SU-DHL-6 (cell line): ENCODE measurements at regions not wholly inside any gene's neighbourhood (a gene's known extent, or its start where the extent isn't known, plus 50 kb on each side); places are given as distances from the start of the nearest gene placed in this dataset.

Experiments
- CTCF ChIP-seq: fragments of 200-600 bp; sonication (generic); IDR thresholded peaks from one replicate; pipeline ENCODE4 v1.5.1; 2017; ENCODE audit warnings: antibody characterized with exemption, mild to moderate bottlenecking, low read length, moderate library complexity; ENCODE audit not compliant: insufficient read depth, poor library complexity, severe bottlenecking
- EZH2phosphoT487 ChIP-seq: fragments of 200-600 bp; sonication (generic), shearing (Covaris generic); conservative IDR thresholded peaks from 2 replicates; pipeline ENCODE4 v1.6.1; 2018; ENCODE audit warnings: mild to moderate bottlenecking, antibody characterized with exemption, low read length, moderate library complexity, mixed read lengths

DNA sequence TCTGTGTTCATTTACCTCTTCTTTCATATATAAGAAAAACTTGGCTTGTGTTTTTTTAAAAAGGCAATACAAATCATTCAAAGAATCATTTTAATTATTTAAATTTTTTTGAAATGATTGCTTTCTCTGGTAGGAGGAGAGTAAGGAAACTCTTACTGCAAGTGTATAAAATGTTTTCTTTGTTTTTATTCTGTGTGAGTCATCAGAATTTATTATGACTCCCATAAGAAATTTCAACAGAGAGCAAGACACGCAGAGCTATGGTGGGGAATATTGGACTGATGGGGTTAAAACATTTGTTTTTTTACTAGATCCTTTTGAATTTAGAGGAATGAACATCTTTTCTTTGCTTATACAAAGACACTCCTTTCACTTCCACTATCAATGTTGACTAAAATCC, 119.1 kb upstream of the ATXN7L3B start:
- TF ChIP-seq CTCF (no peak), EZH2phosphoT487 (no peak)
